K562 (cell line): ENCODE measurements at regions not wholly inside any gene's neighbourhood (a gene's known extent, or its start where the extent isn't known, plus 50 kb on each side); places are given as distances from the start of the nearest gene placed in this dataset.

Source experiments
- ATAC-seq: fragments of 200-7000 bp; cut with Tn5 transposase; 3 replicates; pipeline ENCODE4 v1.9.1; 2020; ENCODE audit warnings: moderate library complexity
- BruUV-seq: library from RNA; stranded (reverse); fragments of 400-500 nt; replicated peaks from 2 replicates; lab custom pipeline; 2021; lab: Mats Ljungman, UMichigan
- CTCF ChIA-PET: fragments of 300-600 bp; formaldehyde crosslinking; extraction: SDS; loops from one replicate; lab custom pipeline; 2021; ENCODE audit warnings: low intra/inter-chr PET ratio; lab: Yijun Ruan, JAX
- POLR2A ChIA-PET: fragments of 300-600, 350-650 bp; sonication (Branson Sonifier 250); formaldehyde crosslinking; extraction: SDS; loops from one replicate; lab custom pipeline; 2021; ENCODE audit warnings: antibody characterized with exemption, inconsistent platforms; lab: Yijun Ruan, JAX
- DNase-seq, 4 experiments: peaks; one replicate each; pipeline versions ENCODE4 v3.0.0 to v3.0.0-alpha.2; 2011 to 2018; ENCODE audit warnings: low spot score in 3 of 4, mixed read lengths in 3 of 4; ENCODE audit errors: extremely low read depth in 1 of 4
- FAIRE-seq: peaks from 2 replicates; lab custom pipeline; 2011; peaks lifted over from hg19 to GRCh38; lab: Jason Lieb, UNC
- H2AFZ ChIP-seq: 2 replicates; pipeline ENCODE4 v1.6.0; 2011; ENCODE audit warnings: low read depth, low read length, control low read depth, inconsistent platforms
- H3K27ac ChIP-seq: fragments of 200-600 bp; 3 replicates; pipeline ENCODE4 v1.8.0; 2011; ENCODE audit warnings: low read depth, mild to moderate bottlenecking, control low read depth, inconsistent platforms, low read length, moderate library complexity, mixed read lengths; ENCODE audit errors: extremely low read depth
- H3K27me3 ChIP-seq, 2 experiments: fragments of 300-600 bp in 1 of 2; 2 replicates in 1 of 2; 3 replicates in 1 of 2; pipeline versions ENCODE4 v1.6.0 to v1.8.0; 2011; ENCODE audit warnings: inconsistent platforms in 2 of 2, low read length in 2 of 2, mild to moderate bottlenecking in 1 of 2, mixed read lengths in 1 of 2, moderate library complexity in 1 of 2; ENCODE audit not compliant: control insufficient read depth in 2 of 2, insufficient read depth in 2 of 2
- H3K36me3 ChIP-seq: fragments of 300-600 bp; 3 replicates; pipeline ENCODE4 v1.8.0; 2011; ENCODE audit warnings: mild to moderate bottlenecking, low read length, inconsistent platforms; ENCODE audit not compliant: control insufficient read depth, insufficient read depth
- H3K4me1 ChIP-seq, 2 experiments: fragments of 200-600 bp in 1 of 2; replicated peaks in 1 of 2; 2 replicates in 1 of 2; 3 replicates in 1 of 2; pipeline versions ENCODE4 v1.5.1 to v1.8.0; 2011; ENCODE audit warnings: inconsistent platforms in 2 of 2, low read length in 2 of 2, mild to moderate bottlenecking in 1 of 2, mixed read lengths in 1 of 2, moderate library complexity in 1 of 2; ENCODE audit not compliant: control insufficient read depth in 2 of 2, insufficient read depth in 2 of 2
- H3K4me2 ChIP-seq: 2 replicates; pipeline ENCODE4 v1.6.1; 2011; ENCODE audit warnings: low read length, control low read depth, inconsistent platforms, mixed read lengths; ENCODE audit not compliant: insufficient read depth
- H3K4me3 ChIP-seq: fragments of 200-600 bp; sonication (generic), shearing (Covaris generic); 2 replicates; pipeline ENCODE4 v1.5.1; 2016; ENCODE audit warnings: control low read depth, inconsistent platforms
- H3K79me2 ChIP-seq: fragments of 200-600 bp; 3 replicates; pipeline ENCODE4 v1.8.0; 2011; ENCODE audit warnings: low read length, inconsistent platforms; ENCODE audit not compliant: control insufficient read depth, insufficient read depth
- H3K9ac ChIP-seq, 2 experiments: 2 replicates each; pipeline versions ENCODE4 v1.6.0 to v1.6.1; 2011; ENCODE audit warnings: low read depth in 2 of 2, low read length in 2 of 2, control low read depth in 1 of 2, inconsistent platforms in 1 of 2, mild to moderate bottlenecking in 1 of 2, mixed read lengths in 1 of 2; ENCODE audit not compliant: insufficient read depth in 1 of 2
- H3K9me1 ChIP-seq: one replicate; pipeline ENCODE4 v1.6.0; 2011; ENCODE audit warnings: inconsistent platforms, mild to moderate bottlenecking, low read length, moderate library complexity; ENCODE audit not compliant: control insufficient read depth, insufficient read depth
- H3K9me3 ChIP-seq: replicated peaks from 2 replicates; pipeline ENCODE4 v1.5.1; 2011; ENCODE audit warnings: low read depth, low read length, inconsistent platforms; ENCODE audit not compliant: control insufficient read depth, insufficient read depth
- H4K20me1 ChIP-seq: replicated peaks from 2 replicates; pipeline ENCODE4 v1.6.1; 2011; ENCODE audit warnings: low read length, inconsistent platforms, mixed read lengths; ENCODE audit not compliant: control insufficient read depth, insufficient read depth
- EGR1 ChIP-seq: fragments of 450-650 bp; conservative IDR thresholded peaks from 2 replicates; pipeline ENCODE4 v1.6.1; 2017; ENCODE audit warnings: mild to moderate bottlenecking
- NRF1 ChIP-seq, 2 experiments: fragments of 450-650 bp; IDR thresholded peaks in 1 of 2; conservative IDR thresholded peaks in 1 of 2; 2 replicates each; pipeline ENCODE4 v1.6.1; 2014; ENCODE audit warnings: mild to moderate bottlenecking in 2 of 2
- PHTF2 ChIP-seq: fragments of 250-450 bp; sonication (Bioruptor Pico); IDR thresholded peaks from 2 replicates; pipeline ENCODE4 v1.5.0; 2021; ENCODE audit warnings: mild to moderate bottlenecking
- POLR2AphosphoS2 ChIP-seq: IDR thresholded peaks from 2 replicates; pipeline ENCODE4 v1.6.1; 2012; ENCODE audit warnings: low read length, improper control_type of control experiment
- SP2 ChIP-seq: IDR thresholded peaks from 2 replicates; pipeline ENCODE4 v1.6.1; 2011; ENCODE audit warnings: mild to moderate bottlenecking, low read depth, low read length, moderate library complexity; ENCODE audit not compliant: poor library complexity, severe bottlenecking; ENCODE audit errors: extremely low read depth
- ZNF507 ChIP-seq: conservative IDR thresholded peaks from 2 replicates; pipeline ENCODE4 v1.6.1; 2017; ENCODE audit warnings: missing genetic modification characterization, missing compliant biosample characterization
- ZNF584 ChIP-seq: fragments of 200-800 bp; sonication (Bioruptor generic); IDR thresholded peaks from 2 replicates; pipeline ENCODE4 v1.6.1; 2016; ENCODE audit warnings: low read depth, mild to moderate bottlenecking, missing genetic modification characterization, missing compliant biosample characterization
- WGBS: fragments of 100-300 bp; shearing (Covaris generic); methylation state at CpG from one replicate; pipeline ENCODE4 v1.1.6; 2016; ENCODE audit warnings: low coverage, mixed read lengths; ENCODE audit not compliant: insufficient coverage; ENCODE audit errors: missing lambda C conversion rate; 5-methylcytosine and 5-hydroxymethylcytosine counted together
- in situ Hi-C: fragments of 300-500 bp; cut with MboI; formaldehyde crosslinking; loops from 4 replicates; pipeline ENCODE4 v1.15.0; 2018; ENCODE audit warnings: inconsistent platforms, mixed read lengths
- intact Hi-C: fragments of 100-400 bp; cut with micrococcal nuclease; formaldehyde crosslinking; loops from 2 replicates; pipeline ENCODE4 v1.14.2; 2022
- TF ChIP-seq, protein P1 (sequence below), 2 experiments: IDR thresholded peaks; 2 replicates each; pipeline ENCODE4 v1.6.1; 2011; ENCODE audit warnings: borderline replicate concordance in 1 of 2, control low read depth in 1 of 2, low read depth in 1 of 2, low read length in 1 of 2, mild to moderate bottlenecking in 1 of 2, mixed read lengths in 1 of 2, moderate library complexity in 1 of 2; ENCODE audit not compliant: insufficient read depth in 1 of 2, insufficient read length in 1 of 2, poor library complexity in 1 of 2, severe bottlenecking in 1 of 2; ENCODE audit errors: extremely low read depth in 1 of 2
- TF ChIP-seq, protein P2 (sequence below): sonication (generic); formaldehyde crosslinking; IDR thresholded peaks from 2 replicates; pipeline ENCODE4 v1.9.0; 2022; ENCODE audit warnings: mild to moderate bottlenecking, missing genetic modification reagents
- TF ChIP-seq, protein P3 (sequence below): IDR thresholded peaks from 2 replicates; pipeline ENCODE4 v1.6.1; 2011; ENCODE audit warnings: borderline replicate concordance, low read depth, mild to moderate bottlenecking, moderate library complexity, low read length; ENCODE audit not compliant: insufficient read depth, poor library complexity, severe bottlenecking
- TF ChIP-seq, protein P4 (sequence below): fragments of 250-450 bp; sonication (Bioruptor Pico); IDR thresholded peaks from 2 replicates; pipeline ENCODE4 v1.9.0; 2021; ENCODE audit warnings: mild to moderate bottlenecking, inconsistent platforms
- TF ChIP-seq, protein P5 (sequence below): fragments of 450-650 bp; conservative IDR thresholded peaks from 2 replicates; pipeline ENCODE4 v1.6.1; 2016; ENCODE audit warnings: missing genetic modification characterization, low read depth, mild to moderate bottlenecking, missing compliant biosample characterization, moderate library complexity

DNA sequence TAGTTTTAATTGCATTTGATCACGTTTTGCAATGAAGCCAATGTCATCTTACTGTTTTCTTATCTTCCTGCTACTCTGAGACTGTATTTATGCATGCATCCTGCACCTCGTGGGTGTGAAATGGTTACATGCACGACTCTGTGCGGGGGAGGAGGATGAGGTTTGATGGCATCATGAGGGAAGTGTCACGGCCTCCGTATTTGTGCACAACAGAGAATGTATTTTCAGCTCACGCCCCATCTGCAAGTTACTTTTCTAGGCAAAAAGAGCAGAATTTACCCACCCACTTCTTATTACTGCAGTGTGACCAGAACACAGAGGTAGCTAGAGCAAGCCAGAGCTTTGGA, 145.1 kb downstream of the TDRD15 start (continued):
- TF ChIP-seq, protein P1, sequence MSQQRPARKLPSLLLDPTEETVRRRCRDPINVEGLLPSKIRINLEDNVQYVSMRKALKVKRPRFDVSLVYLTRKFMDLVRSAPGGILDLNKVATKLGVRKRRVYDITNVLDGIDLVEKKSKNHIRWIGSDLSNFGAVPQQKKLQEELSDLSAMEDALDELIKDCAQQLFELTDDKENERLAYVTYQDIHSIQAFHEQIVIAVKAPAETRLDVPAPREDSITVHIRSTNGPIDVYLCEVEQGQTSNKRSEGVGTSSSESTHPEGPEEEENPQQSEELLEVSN (IDR thresholded peaks at IDR 0.05; ENCODE audit: borderline replicate concordance in 1 of 2, extremely low read depth in 1 of 2, insufficient read depth in 1 of 2, insufficient read length in 1 of 2, low read depth in 1 of 2, low read length in 1 of 2, poor library complexity in 1 of 2, severe bottlenecking in 1 of 2): peak in 1 of 2 experiments; percentile 27
- peak; percentile 71 for TF ChIP-seq EGR1

DNA sequence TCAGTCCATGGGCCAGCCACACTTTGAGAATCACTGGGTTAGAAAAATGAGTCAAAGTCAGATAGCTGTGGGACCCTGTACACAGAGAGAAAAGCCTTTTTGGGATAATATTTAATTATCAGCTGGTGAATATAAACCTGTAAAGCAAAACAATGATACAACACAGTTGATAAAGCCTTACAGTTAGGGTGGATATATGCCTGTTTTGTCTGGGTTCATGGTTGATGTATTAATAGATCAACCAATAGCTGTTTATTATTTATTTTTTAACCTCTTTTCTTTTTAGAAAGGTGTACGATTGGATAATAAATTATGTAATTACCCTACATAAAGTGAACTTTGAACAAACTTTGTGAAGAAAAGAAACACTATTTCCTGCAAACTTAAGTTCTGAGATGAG, 145.6 kb downstream of the TDRD15 start:
- no peak for FAIRE-seq
- in situ Hi-C loops: loop anchor here (25.0 kb wide), 1 partner anchor 607 kb away; the partner anchor contains the start of genes GDF7 and HS1BP3
- CTCF ChIA-PET: no interaction called here

More for the DNA sequence above, 145.6 kb downstream of the TDRD15 start:
- no peak for DNase-seq
- Histone ChIP-seq H3K79me2 (no peaks in the 10 kb centered on the region), H3K4me1 (no peaks in the 10 kb centered on the region; a peak in 1 of 5 replicates), H3K4me3 (no peak overlapping the region), H3K27me3 (no peaks in the 10 kb centered on the region; a peak in 1 of 5 replicates), H3K4me2 (no peak overlapping the region), H3K9me1 (no peaks in the 10 kb centered on the region), H3K9ac (no peak overlapping the region), H2AFZ (no peak overlapping the region), H3K27ac (no peak overlapping the region), H3K9me3 (no peaks in the 10 kb centered on the region), H3K36me3 (no peaks in the 10 kb centered on the region; the same call in 2 of the 3 replicates), H4K20me1 (no peaks in the 10 kb centered on the region)
- intact Hi-C loops: no loop called here
- 29% methylated on average over 1 of the region's 1 CpG for WGBS
- no peak for ATAC-seq
- POLR2A ChIA-PET: interaction anchor here (0.7 kb wide), 1 partner anchor 368 kb away, joined by 3 read pairs; no protein-coding TSS in a partner anchor
- no TSS peak for BruUV-seq
- no peak for TF ChIP-seq ZNF584
- TF ChIP-seq ZNF507 (tag): no peak
- no peak for TF ChIP-seq NRF1 (conservative IDR thresholded peaks at IDR 0.05 in 1 of 2, IDR thresholded peaks at IDR 0.05 in 1 of 2)
- TF ChIP-seq POLR2AphosphoS2: no peak
- TF ChIP-seq, protein P2, sequence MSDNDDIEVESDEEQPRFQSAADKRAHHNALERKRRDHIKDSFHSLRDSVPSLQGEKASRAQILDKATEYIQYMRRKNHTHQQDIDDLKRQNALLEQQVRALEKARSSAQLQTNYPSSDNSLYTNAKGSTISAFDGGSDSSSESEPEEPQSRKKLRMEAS: no peak
- TF ChIP-seq, protein P3, sequence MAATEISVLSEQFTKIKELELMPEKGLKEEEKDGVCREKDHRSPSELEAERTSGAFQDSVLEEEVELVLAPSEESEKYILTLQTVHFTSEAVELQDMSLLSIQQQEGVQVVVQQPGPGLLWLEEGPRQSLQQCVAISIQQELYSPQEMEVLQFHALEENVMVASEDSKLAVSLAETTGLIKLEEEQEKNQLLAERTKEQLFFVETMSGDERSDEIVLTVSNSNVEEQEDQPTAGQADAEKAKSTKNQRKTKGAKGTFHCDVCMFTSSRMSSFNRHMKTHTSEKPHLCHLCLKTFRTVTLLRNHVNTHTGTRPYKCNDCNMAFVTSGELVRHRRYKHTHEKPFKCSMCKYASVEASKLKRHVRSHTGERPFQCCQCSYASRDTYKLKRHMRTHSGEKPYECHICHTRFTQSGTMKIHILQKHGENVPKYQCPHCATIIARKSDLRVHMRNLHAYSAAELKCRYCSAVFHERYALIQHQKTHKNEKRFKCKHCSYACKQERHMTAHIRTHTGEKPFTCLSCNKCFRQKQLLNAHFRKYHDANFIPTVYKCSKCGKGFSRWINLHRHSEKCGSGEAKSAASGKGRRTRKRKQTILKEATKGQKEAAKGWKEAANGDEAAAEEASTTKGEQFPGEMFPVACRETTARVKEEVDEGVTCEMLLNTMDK: no peak
- no peak for TF ChIP-seq SP2
- TF ChIP-seq, protein P4, sequence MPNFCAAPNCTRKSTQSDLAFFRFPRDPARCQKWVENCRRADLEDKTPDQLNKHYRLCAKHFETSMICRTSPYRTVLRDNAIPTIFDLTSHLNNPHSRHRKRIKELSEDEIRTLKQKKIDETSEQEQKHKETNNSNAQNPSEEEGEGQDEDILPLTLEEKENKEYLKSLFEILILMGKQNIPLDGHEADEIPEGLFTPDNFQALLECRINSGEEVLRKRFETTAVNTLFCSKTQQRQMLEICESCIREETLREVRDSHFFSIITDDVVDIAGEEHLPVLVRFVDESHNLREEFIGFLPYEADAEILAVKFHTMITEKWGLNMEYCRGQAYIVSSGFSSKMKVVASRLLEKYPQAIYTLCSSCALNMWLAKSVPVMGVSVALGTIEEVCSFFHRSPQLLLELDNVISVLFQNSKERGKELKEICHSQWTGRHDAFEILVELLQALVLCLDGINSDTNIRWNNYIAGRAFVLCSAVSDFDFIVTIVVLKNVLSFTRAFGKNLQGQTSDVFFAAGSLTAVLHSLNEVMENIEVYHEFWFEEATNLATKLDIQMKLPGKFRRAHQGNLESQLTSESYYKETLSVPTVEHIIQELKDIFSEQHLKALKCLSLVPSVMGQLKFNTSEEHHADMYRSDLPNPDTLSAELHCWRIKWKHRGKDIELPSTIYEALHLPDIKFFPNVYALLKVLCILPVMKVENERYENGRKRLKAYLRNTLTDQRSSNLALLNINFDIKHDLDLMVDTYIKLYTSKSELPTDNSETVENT (CRISPR knock-in tag): no peak
- no peak for TF ChIP-seq PHTF2 (CRISPR knock-in tag)
- TF ChIP-seq, protein P5, sequence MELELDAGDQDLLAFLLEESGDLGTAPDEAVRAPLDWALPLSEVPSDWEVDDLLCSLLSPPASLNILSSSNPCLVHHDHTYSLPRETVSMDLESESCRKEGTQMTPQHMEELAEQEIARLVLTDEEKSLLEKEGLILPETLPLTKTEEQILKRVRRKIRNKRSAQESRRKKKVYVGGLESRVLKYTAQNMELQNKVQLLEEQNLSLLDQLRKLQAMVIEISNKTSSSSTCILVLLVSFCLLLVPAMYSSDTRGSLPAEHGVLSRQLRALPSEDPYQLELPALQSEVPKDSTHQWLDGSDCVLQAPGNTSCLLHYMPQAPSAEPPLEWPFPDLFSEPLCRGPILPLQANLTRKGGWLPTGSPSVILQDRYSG (tag): no peak
